ENCODE measurements at regions not wholly inside any gene's neighbourhood (a gene's known extent, or its start where the extent isn't known, plus 50 kb on each side); places are given as distances from the start of the nearest gene placed in this dataset.

DNA sequence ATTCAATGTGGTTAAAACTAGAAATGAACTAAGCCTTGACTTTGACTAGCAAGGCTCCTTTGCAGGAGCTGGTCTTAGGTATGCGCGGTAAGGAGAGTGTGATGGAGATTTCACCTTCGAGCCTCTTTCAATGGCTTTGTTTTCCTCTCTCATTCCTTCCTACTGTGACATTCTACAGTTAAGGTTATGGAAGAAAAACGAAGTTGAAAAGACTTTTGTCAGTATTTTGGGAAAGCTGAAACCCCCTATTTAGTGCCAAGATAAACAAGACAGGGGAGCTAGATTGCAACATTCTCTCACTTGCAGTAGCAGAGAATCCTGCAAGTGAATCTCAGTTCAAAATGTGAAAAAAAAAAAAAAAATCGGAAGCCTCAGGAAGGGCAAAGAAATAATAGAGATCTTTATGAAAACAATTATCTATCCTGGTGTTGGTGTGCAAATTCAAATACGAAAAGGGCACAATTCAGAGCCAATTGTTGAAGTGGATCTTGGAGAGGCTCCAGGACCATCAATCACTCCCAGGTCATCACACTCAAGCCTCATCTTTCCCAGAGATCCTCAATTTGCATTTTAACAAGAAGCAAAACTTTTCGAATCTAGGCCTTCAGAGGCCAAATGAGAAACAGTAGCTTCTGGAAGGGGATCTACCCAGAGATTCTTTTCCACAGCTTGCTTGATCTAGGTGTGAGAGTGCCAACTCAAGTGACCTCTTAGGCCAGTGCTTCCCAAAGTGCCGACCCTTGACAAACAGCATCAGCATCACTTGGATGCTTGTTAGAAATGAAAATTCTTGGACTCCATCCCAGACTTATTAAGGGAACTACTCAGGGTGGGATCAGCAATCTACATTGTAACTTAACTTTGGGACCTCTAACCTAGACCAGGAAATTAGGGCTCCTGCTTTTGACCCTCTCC, 163.8 kb downstream of the INHBA start:
- TF ChIP-seq, protein P1, sequence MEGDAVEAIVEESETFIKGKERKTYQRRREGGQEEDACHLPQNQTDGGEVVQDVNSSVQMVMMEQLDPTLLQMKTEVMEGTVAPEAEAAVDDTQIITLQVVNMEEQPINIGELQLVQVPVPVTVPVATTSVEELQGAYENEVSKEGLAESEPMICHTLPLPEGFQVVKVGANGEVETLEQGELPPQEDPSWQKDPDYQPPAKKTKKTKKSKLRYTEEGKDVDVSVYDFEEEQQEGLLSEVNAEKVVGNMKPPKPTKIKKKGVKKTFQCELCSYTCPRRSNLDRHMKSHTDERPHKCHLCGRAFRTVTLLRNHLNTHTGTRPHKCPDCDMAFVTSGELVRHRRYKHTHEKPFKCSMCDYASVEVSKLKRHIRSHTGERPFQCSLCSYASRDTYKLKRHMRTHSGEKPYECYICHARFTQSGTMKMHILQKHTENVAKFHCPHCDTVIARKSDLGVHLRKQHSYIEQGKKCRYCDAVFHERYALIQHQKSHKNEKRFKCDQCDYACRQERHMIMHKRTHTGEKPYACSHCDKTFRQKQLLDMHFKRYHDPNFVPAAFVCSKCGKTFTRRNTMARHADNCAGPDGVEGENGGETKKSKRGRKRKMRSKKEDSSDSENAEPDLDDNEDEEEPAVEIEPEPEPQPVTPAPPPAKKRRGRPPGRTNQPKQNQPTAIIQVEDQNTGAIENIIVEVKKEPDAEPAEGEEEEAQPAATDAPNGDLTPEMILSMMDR (IDR thresholded peaks at IDR 0.05) = no peak
- DNase-seq (ENCODE audit: low spot score) (no peak), ATAC-seq (ENCODE audit: insufficient number of reproducible peaks, low FRiP score, low read depth) (no peak)
- no peak overlapping the region for H3K27ac ChIP-seq
- no peaks in the 10 kb centered on the region for H3K4me1 ChIP-seq (ENCODE audit: control insufficient read depth in 1 of 2, low read depth in 2 of 2)
- no peak overlapping the region for H3K4me3 ChIP-seq
- no peaks in the 10 kb centered on the region for H3K36me3 ChIP-seq
- H3K27me3 ChIP-seq (replicated peaks; ENCODE audit: insufficient read depth) = no peaks in the 10 kb centered on the region
- no peaks in the 10 kb centered on the region for H3K9me3 ChIP-seq

DNA sequence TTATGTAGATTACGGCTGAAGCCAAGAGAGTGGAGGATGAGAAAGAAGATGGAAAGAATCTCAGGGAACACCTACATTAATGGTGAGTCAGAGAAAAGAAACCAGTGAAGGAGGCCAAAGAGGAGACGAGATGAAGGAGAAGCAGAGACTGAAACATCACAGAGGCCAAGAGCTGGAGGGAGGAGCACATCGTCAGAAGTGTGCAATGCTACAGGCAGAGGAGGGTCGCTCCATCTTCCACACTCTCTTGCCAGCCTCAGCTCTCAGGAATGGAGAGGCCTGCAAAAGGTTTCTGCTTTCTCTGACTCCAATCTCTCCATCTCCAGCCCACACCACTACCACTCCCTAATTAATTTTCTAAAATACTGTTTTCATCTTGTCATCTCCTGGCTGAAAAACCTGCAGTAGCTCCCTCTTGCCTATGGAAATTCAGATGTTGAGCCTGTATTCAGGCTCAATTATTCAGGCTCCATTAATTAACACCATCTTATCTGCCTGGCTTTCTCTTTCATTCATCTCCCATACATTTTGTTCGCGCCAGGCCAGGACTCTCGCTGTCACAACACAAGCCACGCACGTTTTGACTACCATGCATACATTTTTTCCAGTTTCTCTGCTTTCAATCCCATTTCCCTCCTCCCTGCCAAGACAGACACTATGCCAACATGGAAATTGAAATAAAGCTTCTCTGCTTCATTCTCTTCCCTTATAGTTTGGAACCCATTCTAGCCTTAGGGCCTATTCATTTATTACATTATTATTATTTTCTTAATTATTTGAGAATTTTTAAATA, 165.8 kb downstream of the INHBA start:
- TF ChIP-seq, protein P1 (IDR thresholded peaks at IDR 0.05) = no peak
- no peak for ATAC-seq (ENCODE audit: insufficient number of reproducible peaks, low FRiP score, low read depth)
- H3K4me1 ChIP-seq (ENCODE audit: control insufficient read depth in 1 of 2, low read depth in 2 of 2) = no peaks in the 10 kb centered on the region
- H3K36me3 ChIP-seq = no peaks in the 10 kb centered on the region
- H3K4me3 ChIP-seq = no peak overlapping the region
- H3K9me3 ChIP-seq = no peaks in the 10 kb centered on the region
- H3K27ac ChIP-seq = no peak overlapping the region
- no peak for DNase-seq (ENCODE audit: low spot score)
- no peaks in the 10 kb centered on the region for H3K27me3 ChIP-seq (replicated peaks; ENCODE audit: insufficient read depth)

DNA sequence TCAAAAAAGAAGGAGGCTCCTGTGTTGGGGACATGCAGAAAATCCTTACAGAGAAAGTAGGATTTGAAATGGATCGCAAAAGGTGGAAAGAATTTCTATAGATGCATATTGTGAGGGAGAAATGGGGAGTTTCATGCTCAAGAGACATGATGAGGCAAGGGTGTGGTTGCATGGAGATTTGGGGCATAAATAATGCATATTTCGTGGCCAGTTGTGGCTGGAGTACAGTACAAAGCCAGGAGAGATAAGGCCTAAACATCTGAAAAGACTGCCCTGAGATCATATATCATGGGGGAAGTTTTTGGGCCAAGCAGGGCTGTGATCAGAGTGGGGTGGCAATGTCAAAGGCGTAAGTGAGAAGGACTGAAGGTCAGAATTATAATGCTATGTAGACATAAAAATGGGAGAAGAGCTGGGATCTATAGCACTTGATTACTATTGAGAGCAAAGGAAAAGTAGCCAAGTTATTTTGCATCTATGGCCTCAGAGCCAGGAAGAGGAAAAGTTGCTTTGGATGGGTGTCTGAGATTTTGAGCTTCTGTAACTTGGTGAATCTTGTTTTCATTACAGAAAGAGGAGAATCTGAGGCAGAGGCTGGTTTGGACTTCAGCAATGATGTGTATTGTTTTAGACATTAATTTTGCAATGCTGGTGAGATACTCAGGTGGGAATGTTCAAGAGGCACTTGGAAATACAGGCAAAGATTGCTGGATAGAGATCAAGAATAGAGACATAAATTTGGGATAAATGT, 166.6 kb downstream of the INHBA start:
- Histone ChIP-seq H3K4me1 (ENCODE audit: control insufficient read depth in 1 of 2, low read depth in 2 of 2) (no peaks in the 10 kb centered on the region), H3K4me3 (no peak overlapping the region), H3K27ac (no peak overlapping the region), H3K27me3 (replicated peaks; ENCODE audit: insufficient read depth) (no peaks in the 10 kb centered on the region), H3K9me3 (no peaks in the 10 kb centered on the region), H3K36me3 (no peaks in the 10 kb centered on the region)
- TF ChIP-seq, protein P1 (IDR thresholded peaks at IDR 0.05) = no peak
- no peak for DNase-seq (ENCODE audit: low spot score)
- ATAC-seq (ENCODE audit: insufficient number of reproducible peaks, low FRiP score, low read depth) = no peak

DNA sequence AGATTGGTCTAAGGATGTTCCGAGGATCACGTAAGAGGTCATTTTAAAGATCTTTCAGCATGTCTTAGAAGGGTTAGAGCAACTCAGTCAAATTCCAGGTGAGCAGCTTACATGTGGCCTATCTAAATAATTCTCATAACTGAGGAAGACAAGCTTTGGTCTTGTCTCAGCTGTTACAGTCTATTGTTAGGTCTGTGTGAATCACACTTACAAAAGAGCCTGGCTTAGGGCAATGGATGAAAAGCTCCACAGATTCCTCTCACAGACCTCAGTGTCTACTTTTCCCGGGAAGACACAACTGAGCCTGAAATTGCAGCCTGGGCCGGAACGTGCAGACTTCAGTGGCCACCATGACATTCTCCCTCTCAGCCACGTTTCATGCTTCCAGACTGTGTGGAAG, 173.1 kb downstream of the INHBA start:
- DNase-seq (ENCODE audit: low spot score) (no peak), ATAC-seq (ENCODE audit: insufficient number of reproducible peaks, low FRiP score, low read depth) (no peak)
- H3K4me1 ChIP-seq (ENCODE audit: control insufficient read depth in 1 of 2, low read depth in 2 of 2) = no peaks in the 10 kb centered on the region
- no peak overlapping the region for H3K27ac ChIP-seq
- H3K4me3 ChIP-seq = no peak overlapping the region
- TF ChIP-seq, protein P1 (IDR thresholded peaks at IDR 0.05) = no peak
- no peaks in the 10 kb centered on the region for H3K27me3 ChIP-seq (replicated peaks; ENCODE audit: insufficient read depth)
- H3K9me3 ChIP-seq = no peaks in the 10 kb centered on the region
- no peaks in the 10 kb centered on the region for H3K36me3 ChIP-seq

DNA sequence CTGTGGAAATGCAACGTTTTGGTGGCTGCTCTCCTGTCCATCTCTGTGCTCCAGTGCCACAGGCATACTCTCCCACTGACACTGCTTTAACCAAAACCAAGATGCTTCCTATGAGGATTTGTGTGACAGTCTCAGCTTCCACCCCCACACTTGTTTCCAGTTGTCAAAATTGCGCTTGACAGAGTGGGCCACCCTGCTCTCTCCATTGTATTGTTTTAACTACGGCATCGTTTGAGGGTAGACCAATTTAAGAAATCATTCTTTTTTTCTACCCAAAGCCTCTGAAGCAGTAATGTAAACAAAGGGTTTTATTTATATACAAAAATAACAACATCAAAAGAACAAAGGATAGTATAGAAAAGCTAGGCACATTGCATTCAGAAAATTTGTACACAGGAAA, 178.0 kb downstream of the INHBA start:
- TF ChIP-seq, protein P1 (IDR thresholded peaks at IDR 0.05) = no peak
- Histone ChIP-seq H3K4me1 (ENCODE audit: control insufficient read depth in 1 of 2, low read depth in 2 of 2) (no peaks in the 10 kb centered on the region), H3K27me3 (replicated peaks; ENCODE audit: insufficient read depth) (no peaks in the 10 kb centered on the region), H3K9me3 (no peaks in the 10 kb centered on the region), H3K4me3 (no peak overlapping the region), H3K36me3 (no peaks in the 10 kb centered on the region), H3K27ac (no peak overlapping the region)
- ATAC-seq (ENCODE audit: insufficient number of reproducible peaks, low FRiP score, low read depth) (no peak), DNase-seq (ENCODE audit: low spot score) (no peak)
